OCI-LY1 (cell line): ENCODE measurements at regions not wholly inside any gene's neighbourhood (a gene's known extent, or its start where the extent isn't known, plus 50 kb on each side); places are given as distances from the start of the nearest gene placed in this dataset.

Experiments used
- CTCF ChIP-seq: fragments of 200-600 bp; sonication (generic), shearing (Covaris generic); IDR thresholded peaks from 2 replicates; pipeline ENCODE4 v1.5.1; 2017; ENCODE audit warnings: mild to moderate bottlenecking, antibody characterized with exemption, low read length, moderate library complexity, mixed read lengths
- EZH2 ChIP-seq: fragments of 200-600 bp; sonication (generic), shearing (Covaris generic); IDR thresholded peaks from 2 replicates; pipeline ENCODE4 v1.8.0; 2017; ENCODE audit warnings: borderline replicate concordance, mixed run types, mild to moderate bottlenecking, antibody characterized with exemption, low read length, moderate library complexity, mixed read lengths

DNA sequence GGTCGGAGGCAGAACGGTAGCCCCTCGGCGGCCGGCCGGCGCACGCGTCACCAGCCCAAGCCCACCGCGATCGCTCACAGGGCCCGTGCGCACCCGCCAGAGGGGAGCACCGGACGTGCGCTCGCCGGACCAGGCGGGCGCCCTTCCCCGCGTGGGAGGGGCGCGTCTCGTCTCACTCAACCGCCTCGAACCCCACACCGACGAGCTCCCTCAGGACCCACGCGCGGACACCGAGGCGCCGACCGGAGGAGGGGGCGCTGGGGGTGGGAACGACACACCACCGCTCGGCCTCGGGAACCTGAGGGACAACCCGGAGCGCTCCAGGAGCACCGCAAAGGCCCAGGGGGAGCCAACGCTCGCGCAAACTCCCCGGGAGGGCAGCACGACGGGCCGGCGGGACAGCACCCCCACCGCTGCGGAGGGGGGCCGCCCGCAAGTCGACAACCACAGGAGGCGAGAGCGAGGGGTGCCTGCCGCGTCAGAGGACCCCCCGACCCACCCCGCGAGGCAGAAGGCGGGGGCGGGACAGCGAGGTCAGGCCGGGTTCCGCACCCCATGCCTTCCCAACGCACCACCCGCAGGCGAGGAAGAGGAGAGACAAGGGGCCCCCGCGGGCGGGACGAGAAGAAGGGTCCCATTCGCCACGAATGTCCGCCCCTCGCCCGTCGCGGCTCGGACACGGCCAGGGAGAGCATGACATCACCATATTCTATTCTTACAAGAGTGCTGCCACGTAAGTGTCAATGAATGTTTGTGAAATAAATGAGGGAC lies 512.7 kb upstream of the ZNF337 start:
- no peak for TF ChIP-seq EZH2
- no peak for TF ChIP-seq CTCF
